ENCODE measurements at regions not wholly inside any gene's neighbourhood (a gene's known extent, or its start where the extent isn't known, plus 50 kb on each side); places are given as distances from the start of the nearest gene placed in this dataset.

DNA sequence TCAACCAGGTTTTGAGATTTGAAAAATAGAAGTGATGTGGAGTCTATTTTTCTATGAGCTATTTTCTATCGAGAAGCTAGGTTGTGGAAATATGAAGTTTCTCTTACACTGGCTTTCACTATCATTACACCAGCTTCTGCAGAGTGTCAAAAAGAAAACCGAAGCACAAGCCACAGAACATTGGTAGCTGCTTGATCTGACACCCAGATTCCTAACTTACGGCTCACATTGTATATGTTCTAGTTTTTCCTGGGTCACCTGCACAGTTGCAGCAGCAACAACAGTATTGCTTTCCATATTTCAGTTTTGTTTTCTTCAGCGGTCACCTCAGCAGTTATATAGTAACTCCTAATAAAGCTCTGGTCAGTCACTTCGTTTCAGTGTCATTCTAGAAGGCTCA lies 790.1 kb downstream of the PLOD2 start:
- TF ChIP-seq, protein P1, sequence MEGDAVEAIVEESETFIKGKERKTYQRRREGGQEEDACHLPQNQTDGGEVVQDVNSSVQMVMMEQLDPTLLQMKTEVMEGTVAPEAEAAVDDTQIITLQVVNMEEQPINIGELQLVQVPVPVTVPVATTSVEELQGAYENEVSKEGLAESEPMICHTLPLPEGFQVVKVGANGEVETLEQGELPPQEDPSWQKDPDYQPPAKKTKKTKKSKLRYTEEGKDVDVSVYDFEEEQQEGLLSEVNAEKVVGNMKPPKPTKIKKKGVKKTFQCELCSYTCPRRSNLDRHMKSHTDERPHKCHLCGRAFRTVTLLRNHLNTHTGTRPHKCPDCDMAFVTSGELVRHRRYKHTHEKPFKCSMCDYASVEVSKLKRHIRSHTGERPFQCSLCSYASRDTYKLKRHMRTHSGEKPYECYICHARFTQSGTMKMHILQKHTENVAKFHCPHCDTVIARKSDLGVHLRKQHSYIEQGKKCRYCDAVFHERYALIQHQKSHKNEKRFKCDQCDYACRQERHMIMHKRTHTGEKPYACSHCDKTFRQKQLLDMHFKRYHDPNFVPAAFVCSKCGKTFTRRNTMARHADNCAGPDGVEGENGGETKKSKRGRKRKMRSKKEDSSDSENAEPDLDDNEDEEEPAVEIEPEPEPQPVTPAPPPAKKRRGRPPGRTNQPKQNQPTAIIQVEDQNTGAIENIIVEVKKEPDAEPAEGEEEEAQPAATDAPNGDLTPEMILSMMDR (conservative IDR thresholded peaks at IDR 0.05 in 1 of 2, IDR thresholded peaks at IDR 0.05 in 1 of 2; ENCODE audit: extremely low read depth in 1 of 2, insufficient read depth in 1 of 2, low read depth in 1 of 2, low read length in 2 of 2): no peak
- TF ChIP-seq EZH2 (IDR thresholded peaks at IDR 0.05; ENCODE audit: borderline replicate concordance, low read length): no peak
